T47D (cell line): ENCODE measurements at regions not wholly inside any gene's neighbourhood (a gene's known extent, or its start where the extent isn't known, plus 50 kb on each side); places are given as distances from the start of the nearest gene placed in this dataset.

Experiments
- DNase-seq, 2 experiments: peaks; one replicate each; pipeline versions ENCODE4 v3.0.0 to v3.0.0-alpha.2; 2011 to 2012; ENCODE audit warnings: low read depth in 1 of 2, low spot score in 1 of 2
- JUND ChIP-seq: IDR thresholded peaks from 2 replicates; pipeline ENCODE4 v1.6.1; 2012; ENCODE audit warnings: low read depth
- in situ Hi-C: cut with HindIII; loops from 2 replicates; pipeline ENCODE4 v1.10.0; 2016; ENCODE audit warnings: low sequenced_read_pairs, low pct_unique_long_range_greater_than_20kb

- no peak for DNase-seq
- in situ Hi-C loops: no loop called here
- TF ChIP-seq JUND: no peak
These were observed 55.6 kb upstream of the PRMT6 start for GRCh38 chr1:107000902-107001301.

- TF ChIP-seq JUND: no peak
- in situ Hi-C loops: no loop called here
- DNase-seq: no peak
These were observed 52.5 kb upstream of the PRMT6 start for GRCh38 chr1:107003972-107004371.

- TF ChIP-seq JUND: no peak
- no peak for DNase-seq
- in situ Hi-C loops: no loop called here
These were observed 52.1 kb upstream of the PRMT6 start for GRCh38 chr1:107004421-107004820.
